Vagina (tissue), 2 donors: ENCODE measurements at regions not wholly inside any gene's neighbourhood (a gene's known extent, or its start where the extent isn't known, plus 50 kb on each side); places are given as distances from the start of the nearest gene placed in this dataset.
"Not testable (repeated sequence)": the region's sequence is repeated elsewhere in the genome, so short reads cannot be mapped to it uniquely, and the experiment has no call there.

Experiments
- DNase-seq, 2 donors: peaks; one replicate each; pipeline ENCODE4 v3.0.0-alpha.2; 2017; ENCODE audit errors: extremely low spot score in 2 of 2
- H3K27ac ChIP-seq: fragments of 200-600 bp; sonication (generic); one replicate; pipeline ENCODE4 v1.5.1; 2019
- H3K27me3 ChIP-seq: fragments of 200-600 bp; sonication (generic); one replicate; pipeline ENCODE4 v1.5.1; 2019
- H3K36me3 ChIP-seq, 2 donors: fragments of 200-600 bp; sonication (generic); one replicate each; pipeline ENCODE4 v1.5.1; 2017 to 2019
- H3K4me1 ChIP-seq: fragments of 200-600 bp; sonication (generic); one replicate; pipeline ENCODE4 v1.5.1; 2019
- H3K4me3 ChIP-seq, 2 donors: fragments of 200-600 bp; sonication (generic); 1 replicate in 1 of 2; 2 replicates in 1 of 2; pipeline ENCODE4 v1.5.1; 2016 to 2019
- H3K9me3 ChIP-seq: fragments of 200-600 bp; sonication (generic); one replicate; pipeline ENCODE4 v1.5.1; 2019
- CTCF ChIP-seq, 3 experiments: fragments of 450-650 bp in 2 of 3; fragments of 200-600 bp in 1 of 3; sonication (generic) in 1 of 3; IDR thresholded peaks; one replicate each; pipeline ENCODE4 v1.5.1; 2017 to 2019; ENCODE audit warnings: antibody characterized with exemption in 3 of 3, mild to moderate bottlenecking in 2 of 3, moderate library complexity in 2 of 3
- POLR2A ChIP-seq, 2 donors: fragments of 450-650 bp; IDR thresholded peaks; one replicate each; pipeline ENCODE4 v1.6.1; 2017; ENCODE audit warnings: antibody characterized with exemption in 2 of 2, mild to moderate bottlenecking in 2 of 2, moderate library complexity in 2 of 2
- POLR2AphosphoS5 ChIP-seq, 2 donors: sonication (generic); formaldehyde crosslinking; IDR thresholded peaks; one replicate each; pipeline ENCODE4 v1.9.0; 2017; ENCODE audit warnings: antibody characterized with exemption in 2 of 2, mild to moderate bottlenecking in 2 of 2, low read depth in 1 of 2; ENCODE audit not compliant: insufficient read depth in 1 of 2
- intact Hi-C: fragments of 100-400 bp; cut with DNase I; formaldehyde crosslinking; loops from one replicate; pipeline ENCODE4 v1.15.1; 2023

- Histone ChIP-seq H3K36me3 (no peaks in the 10 kb centered on the region), H3K27ac (no peak overlapping the region), H3K4me1 (no peaks in the 10 kb centered on the region), H3K4me3 (no peak overlapping the region), H3K27me3 (no peaks in the 10 kb centered on the region), H3K9me3 (no peaks in the 10 kb centered on the region)
- DNase-seq = no peak
- intact Hi-C loops = loop anchor here (10.0 kb wide), 1 partner anchor 561 kb away; no protein-coding TSS in a partner anchor
- TF ChIP-seq CTCF (IDR thresholded peaks at IDR 0.05) (peak; percentile 4 to 34 (median 27)), POLR2AphosphoS5 (IDR thresholded peaks at IDR 0.05; ENCODE audit: insufficient read depth in 1 of 2, low read depth in 1 of 2) (no peak)
Measured at GRCh38 chr7:82605247-82605864, 161.8 kb upstream of the CACNA2D1 start.

GRCh38 chr7:82602066-82602465, 158.5 kb upstream of the CACNA2D1 start:
- H3K4me3 ChIP-seq = no peak overlapping the region

GRCh38 chr7:82600531-82600930, 157.0 kb upstream of the CACNA2D1 start:
- no peak for DNase-seq
- Histone ChIP-seq H3K27me3 (no peaks in the 10 kb centered on the region), H3K27ac (no peak overlapping the region), H3K4me3 (no peak overlapping the region), H3K36me3 (no peaks in the 10 kb centered on the region), H3K4me1 (no peaks in the 10 kb centered on the region), H3K9me3 (no peaks in the 10 kb centered on the region)
- intact Hi-C loops = loop anchor here (10.0 kb wide), 1 partner anchor 556 kb away; no protein-coding TSS in a partner anchor
- TF ChIP-seq POLR2A (IDR thresholded peaks at IDR 0.05) (no peak), CTCF (IDR thresholded peaks at IDR 0.05) (no peak), POLR2AphosphoS5 (IDR thresholded peaks at IDR 0.05; ENCODE audit: insufficient read depth in 1 of 2, low read depth in 1 of 2) (no peak)

More at GRCh38 chr7:82602066-82602465, 158.5 kb upstream of the CACNA2D1 start:
- H3K4me1 ChIP-seq = no peaks in the 10 kb centered on the region
- DNase-seq = no peak
- no peaks in the 10 kb centered on the region for H3K36me3 ChIP-seq
- intact Hi-C loops = loop anchor here (10.0 kb wide), 1 partner anchor 557 kb away; no protein-coding TSS in a partner anchor
- TF ChIP-seq POLR2AphosphoS5 (IDR thresholded peaks at IDR 0.05; ENCODE audit: insufficient read depth in 1 of 2, low read depth in 1 of 2) (no peak), CTCF (IDR thresholded peaks at IDR 0.05) (no peak), POLR2A (IDR thresholded peaks at IDR 0.05) (no peak)
- no peak overlapping the region for H3K27ac ChIP-seq
- no peaks in the 10 kb centered on the region for H3K9me3 ChIP-seq
- no peaks in the 10 kb centered on the region for H3K27me3 ChIP-seq

GRCh38 chr7:82599895-82600294, 156.3 kb upstream of the CACNA2D1 start:
- Histone ChIP-seq H3K27me3 (no peaks in the 10 kb centered on the region), H3K9me3 (no peaks in the 10 kb centered on the region), H3K36me3 (no peaks in the 10 kb centered on the region), H3K4me1 (no peaks in the 10 kb centered on the region), H3K4me3 (no peak overlapping the region), H3K27ac (no peak overlapping the region)
- intact Hi-C loops = loop anchor here (10.0 kb wide), 1 partner anchor 555 kb away; no protein-coding TSS in a partner anchor
- TF ChIP-seq POLR2A (IDR thresholded peaks at IDR 0.05) = no peak
- no peak for TF ChIP-seq CTCF (IDR thresholded peaks at IDR 0.05)
- TF ChIP-seq POLR2AphosphoS5 (IDR thresholded peaks at IDR 0.05; ENCODE audit: insufficient read depth in 1 of 2, low read depth in 1 of 2) = no peak
- DNase-seq = no peak

- DNase-seq = no peak
- Histone ChIP-seq H3K36me3 (no peaks in the 10 kb centered on the region), H3K4me1 (peaks cover 8% of the 10 kb centered on the region), H3K4me3 (no peak overlapping the region), H3K9me3 (no peaks in the 10 kb centered on the region), H3K27ac (no peak overlapping the region), H3K27me3 (no peaks in the 10 kb centered on the region)
- TF ChIP-seq POLR2AphosphoS5 (IDR thresholded peaks at IDR 0.05; ENCODE audit: insufficient read depth in 1 of 2, low read depth in 1 of 2) (no peak), POLR2A (IDR thresholded peaks at IDR 0.05) (no peak), CTCF (IDR thresholded peaks at IDR 0.05) (no peak)
- intact Hi-C loops = no loop called here
Measured at GRCh38 chr7:82598958-82599357, 155.4 kb upstream of the CACNA2D1 start.

GRCh38 chr7:82595795-82596194, 152.2 kb upstream of the CACNA2D1 start:
- DNase-seq, H3K4me1 ChIP-seq, H3K9me3 ChIP-seq, H3K27me3 ChIP-seq, H3K36me3 ChIP-seq, H3K27ac ChIP-seq, intact Hi-C loops, H3K4me3 ChIP-seq: not testable (repeated sequence)
